WTC11 (cell line): ENCODE measurements at regions not wholly inside any gene's neighbourhood (a gene's known extent, or its start where the extent isn't known, plus 50 kb on each side); places are given as distances from the start of the nearest gene placed in this dataset.

ENCODE experiments used
- ATAC-seq: fragments of 200-7000 bp; cut with Tn5 transposase; 2 replicates; pipeline ENCODE4 v1.10.0; 2021; ENCODE audit warnings: mild to moderate bottlenecking, moderate library complexity
- CTCF ChIA-PET: fragments of 300-600 bp; sonication (Branson Sonifier 250); formaldehyde crosslinking; loops from one replicate; lab custom pipeline; 2021; ENCODE audit warnings: antibody characterized with exemption; lab: Charles Lee
- POLR2A ChIA-PET: fragments of 350-600 bp; sonication (Branson Sonifier 250); formaldehyde crosslinking; loops from one replicate; lab custom pipeline; 2021; ENCODE audit warnings: antibody characterized with exemption; lab: Charles Lee
- DNase-seq: peaks from one replicate; pipeline ENCODE4 v3.0.0; 2021; ENCODE audit warnings: low spot score
- H3K27ac Mint-ChIP-seq: 2 replicates; pipeline ENCODE4 v1.8.0; 2021; ENCODE audit warnings: mixed read lengths
- H3K27me3 Mint-ChIP-seq: 2 replicates; pipeline ENCODE4 v1.8.0; 2021; ENCODE audit warnings: low read depth, mild to moderate bottlenecking, moderate library complexity, mixed read lengths
- H3K36me3 Mint-ChIP-seq: 2 replicates; pipeline ENCODE4 v1.8.0; 2021; ENCODE audit warnings: mixed read lengths
- H3K4me1 Mint-ChIP-seq: 2 replicates; pipeline ENCODE4 v1.8.0; 2022; ENCODE audit warnings: mixed read lengths
- H3K4me3 Mint-ChIP-seq: 2 replicates; pipeline ENCODE4 v1.8.0; 2021; ENCODE audit warnings: mild to moderate bottlenecking, moderate library complexity, mixed read lengths
- H3K9me3 Mint-ChIP-seq: 2 replicates; pipeline ENCODE4 v1.8.0; 2021; ENCODE audit warnings: mixed read lengths
- CTCF ChIP-seq: fragments of 200-600 bp; IDR thresholded peaks from 2 replicates; pipeline ENCODE4 v1.8.0; 2022; ENCODE audit warnings: antibody characterized with exemption
- E2F5 ChIP-seq: sonication (generic); formaldehyde crosslinking; IDR thresholded peaks from 2 replicates; pipeline ENCODE4 v1.8.1; 2022; ENCODE audit warnings: mild to moderate bottlenecking, moderate library complexity, missing genetic modification reagents
- ETV6 ChIP-seq: sonication (generic); formaldehyde crosslinking; IDR thresholded peaks from 2 replicates; pipeline ENCODE4 v1.8.1; 2022; ENCODE audit warnings: mild to moderate bottlenecking, missing genetic modification reagents
- FOXK1 ChIP-seq: sonication (generic); formaldehyde crosslinking; IDR thresholded peaks from 2 replicates; pipeline ENCODE4 v1.8.0; 2022; ENCODE audit warnings: mild to moderate bottlenecking, moderate library complexity, missing genetic modification reagents
- HMGXB4 ChIP-seq: sonication (generic); formaldehyde crosslinking; IDR thresholded peaks from 2 replicates; pipeline ENCODE4 v1.8.1; 2023; ENCODE audit warnings: mild to moderate bottlenecking, moderate library complexity, missing genetic modification reagents
- JUN ChIP-seq: sonication (generic); formaldehyde crosslinking; IDR thresholded peaks from 2 replicates; pipeline ENCODE4 v1.8.0; 2023; ENCODE audit warnings: mild to moderate bottlenecking, missing genetic modification reagents
- NR2C2 ChIP-seq: sonication (generic); formaldehyde crosslinking; IDR thresholded peaks from 2 replicates; pipeline ENCODE4 v1.8.0; 2022; ENCODE audit warnings: mild to moderate bottlenecking, missing genetic modification reagents
- STAT6 ChIP-seq: sonication (generic); formaldehyde crosslinking; conservative IDR thresholded peaks from 2 replicates; pipeline ENCODE4 v1.8.1; 2023; ENCODE audit warnings: mild to moderate bottlenecking, low read depth, missing genetic modification reagents, moderate library complexity
- ZBTB21 ChIP-seq: sonication (generic); formaldehyde crosslinking; IDR thresholded peaks from 2 replicates; pipeline ENCODE4 v1.8.1; 2023; ENCODE audit warnings: mild to moderate bottlenecking, missing genetic modification reagents, borderline replicate concordance
- ZNF232 ChIP-seq: sonication (generic); formaldehyde crosslinking; IDR thresholded peaks from 2 replicates; pipeline ENCODE4 v1.8.0; 2022; ENCODE audit warnings: mild to moderate bottlenecking, missing genetic modification reagents
- ZNF263 ChIP-seq: sonication (generic); formaldehyde crosslinking; IDR thresholded peaks from 2 replicates; pipeline ENCODE4 v1.8.1; 2022; ENCODE audit warnings: low read depth, mild to moderate bottlenecking, moderate library complexity, missing genetic modification reagents
- ZNF416 ChIP-seq: fragments of 250-450 bp; sonication (Bioruptor Pico); IDR thresholded peaks from 2 replicates; pipeline ENCODE4 v1.9.0; 2021; ENCODE audit warnings: mild to moderate bottlenecking, inconsistent platforms
- TF ChIP-seq, protein P1 (sequence below): fragments of 250-450 bp; sonication (Bioruptor Pico); IDR thresholded peaks from 2 replicates; pipeline ENCODE4 v1.9.0; 2021; ENCODE audit warnings: mild to moderate bottlenecking
- TF ChIP-seq, protein P2 (sequence below): sonication (generic); formaldehyde crosslinking; IDR thresholded peaks from 2 replicates; pipeline ENCODE4 v1.8.1; 2023; ENCODE audit warnings: mild to moderate bottlenecking, missing genetic modification reagents
- TF ChIP-seq, protein P3 (sequence below): sonication (generic); formaldehyde crosslinking; IDR thresholded peaks from 2 replicates; pipeline ENCODE4 v1.8.1; 2022; ENCODE audit warnings: low read depth, mild to moderate bottlenecking, moderate library complexity, missing genetic modification reagents, borderline replicate concordance
- TF ChIP-seq, protein P4 (sequence below): sonication (generic); formaldehyde crosslinking; IDR thresholded peaks from 2 replicates; pipeline ENCODE4 v1.8.0; 2023; ENCODE audit warnings: mild to moderate bottlenecking, missing genetic modification reagents
- TF ChIP-seq, protein P5 (sequence below): sonication (generic); formaldehyde crosslinking; IDR thresholded peaks from 2 replicates; pipeline ENCODE4 v1.8.1; 2023; ENCODE audit warnings: mild to moderate bottlenecking, missing genetic modification reagents, moderate library complexity
- TF ChIP-seq, protein P6 (sequence below): fragments of 250-450 bp; sonication (Bioruptor Pico); IDR thresholded peaks from 2 replicates; pipeline ENCODE4 v2.1.2; 2022; ENCODE audit warnings: mild to moderate bottlenecking, moderate library complexity

DNA sequence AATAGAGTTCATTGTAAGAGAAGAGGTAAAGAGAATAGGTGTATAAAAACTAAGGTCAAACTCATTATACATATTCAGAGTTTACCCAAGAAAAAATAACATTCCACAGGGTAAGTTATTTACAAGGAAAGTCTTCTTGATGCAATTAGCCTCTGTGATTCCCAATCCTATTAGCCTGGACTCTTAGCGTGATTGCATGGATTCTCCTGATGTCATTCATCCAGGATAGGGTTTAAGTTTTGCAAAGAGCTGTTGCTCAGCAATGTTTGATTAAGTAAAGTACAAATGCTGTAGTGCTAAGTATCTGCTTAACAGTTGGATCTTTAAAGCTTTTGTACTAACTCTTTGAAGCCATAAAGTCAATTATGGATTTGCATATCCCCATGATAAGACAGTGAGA is 767.8 kb upstream of the LUZP2 start:
- ChIA-PET CTCF (no interaction called here), POLR2A (no interaction called here)
- Mint-ChIP-seq H3K27me3 (no peaks in the 10 kb centered on the region), H3K27ac (no peak overlapping the region), H3K4me3 (no peak overlapping the region), H3K4me1 (peaks cover 17% of the 10 kb centered on the region), H3K9me3 (peaks cover 4% of the 10 kb centered on the region; the same call in 1 of the 2 replicates), H3K36me3 (no peaks in the 10 kb centered on the region)
- DNase-seq (no peak), ATAC-seq (no peak)
- TF ChIP-seq FOXK1 (CRISPR knock-in tag), result no peak
- TF ChIP-seq, protein P1, sequence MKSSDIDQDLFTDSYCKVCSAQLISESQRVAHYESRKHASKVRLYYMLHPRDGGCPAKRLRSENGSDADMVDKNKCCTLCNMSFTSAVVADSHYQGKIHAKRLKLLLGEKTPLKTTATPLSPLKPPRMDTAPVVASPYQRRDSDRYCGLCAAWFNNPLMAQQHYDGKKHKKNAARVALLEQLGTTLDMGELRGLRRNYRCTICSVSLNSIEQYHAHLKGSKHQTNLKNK, result no peak
- no peak for TF ChIP-seq HMGXB4
- no peak for TF ChIP-seq ZNF263
- TF ChIP-seq, protein P2, sequence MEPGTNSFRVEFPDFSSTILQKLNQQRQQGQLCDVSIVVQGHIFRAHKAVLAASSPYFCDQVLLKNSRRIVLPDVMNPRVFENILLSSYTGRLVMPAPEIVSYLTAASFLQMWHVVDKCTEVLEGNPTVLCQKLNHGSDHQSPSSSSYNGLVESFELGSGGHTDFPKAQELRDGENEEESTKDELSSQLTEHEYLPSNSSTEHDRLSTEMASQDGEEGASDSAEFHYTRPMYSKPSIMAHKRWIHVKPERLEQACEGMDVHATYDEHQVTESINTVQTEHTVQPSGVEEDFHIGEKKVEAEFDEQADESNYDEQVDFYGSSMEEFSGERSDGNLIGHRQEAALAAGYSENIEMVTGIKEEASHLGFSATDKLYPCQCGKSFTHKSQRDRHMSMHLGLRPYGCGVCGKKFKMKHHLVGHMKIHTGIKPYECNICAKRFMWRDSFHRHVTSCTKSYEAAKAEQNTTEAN (CRISPR knock-in tag), result no peak
- no peak for TF ChIP-seq ZNF232 (CRISPR knock-in tag)
- TF ChIP-seq ZBTB21 (CRISPR knock-in tag), result no peak

DNA sequence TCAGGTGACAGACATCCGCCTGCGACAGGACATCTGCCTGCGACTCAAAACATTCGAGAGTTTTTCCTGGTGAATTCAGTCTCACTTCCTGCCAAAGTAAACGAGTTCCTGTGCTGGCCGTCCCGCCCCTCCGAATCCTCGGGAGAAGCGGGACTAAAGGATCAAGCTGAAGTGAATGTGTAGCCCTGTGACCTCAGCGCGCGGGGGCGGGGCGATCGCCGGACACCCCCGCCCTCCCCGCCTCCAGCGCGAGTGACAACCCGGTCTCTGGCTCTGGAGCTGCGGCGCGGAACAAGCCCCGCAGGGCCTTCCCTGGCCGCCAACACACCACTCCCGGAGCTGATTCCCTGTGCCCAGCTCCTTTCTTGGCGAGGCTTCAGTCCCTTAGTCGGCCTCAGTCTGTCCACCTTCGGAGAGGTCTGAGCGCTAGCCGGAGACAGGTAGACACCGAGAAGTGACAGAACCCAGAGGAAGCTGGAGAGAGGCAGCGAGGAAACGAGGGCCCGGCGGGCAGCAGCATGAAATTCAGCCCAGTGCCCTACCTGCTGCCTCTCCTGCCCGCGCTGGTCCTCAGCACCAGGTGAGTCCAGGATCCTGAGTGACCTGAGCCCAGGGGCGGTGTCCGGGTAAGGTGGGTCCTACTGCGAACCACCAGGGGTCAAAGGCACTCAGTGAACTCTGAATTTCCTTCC is 766.4 kb upstream of the LUZP2 start:
- Mint-ChIP-seq H3K27me3 (no peaks in the 10 kb centered on the region), H3K27ac (no peak overlapping the region), H3K9me3 (peaks cover 4% of the 10 kb centered on the region; the same call in 1 of the 2 replicates), H3K36me3 (no peaks in the 10 kb centered on the region), H3K4me3 (no peak overlapping the region), H3K4me1 (peaks cover 17% of the 10 kb centered on the region)
- peak; percentile 79 for ATAC-seq
- CTCF ChIA-PET, result interaction anchor here (0.9 kb wide), 1 partner anchor 190 kb away, joined by 3 read pairs; no protein-coding TSS in a partner anchor
- POLR2A ChIA-PET, result no interaction called here
- peak; percentile 22 for DNase-seq
- TF ChIP-seq NR2C2 (CRISPR knock-in tag) (no peak), ETV6 (CRISPR knock-in tag) (no peak), STAT6 (CRISPR knock-in tag) (no peak), E2F5 (no peak), JUN (CRISPR knock-in tag) (no peak), CTCF (no peak), ZNF416 (no peak)
- TF ChIP-seq, protein P3, sequence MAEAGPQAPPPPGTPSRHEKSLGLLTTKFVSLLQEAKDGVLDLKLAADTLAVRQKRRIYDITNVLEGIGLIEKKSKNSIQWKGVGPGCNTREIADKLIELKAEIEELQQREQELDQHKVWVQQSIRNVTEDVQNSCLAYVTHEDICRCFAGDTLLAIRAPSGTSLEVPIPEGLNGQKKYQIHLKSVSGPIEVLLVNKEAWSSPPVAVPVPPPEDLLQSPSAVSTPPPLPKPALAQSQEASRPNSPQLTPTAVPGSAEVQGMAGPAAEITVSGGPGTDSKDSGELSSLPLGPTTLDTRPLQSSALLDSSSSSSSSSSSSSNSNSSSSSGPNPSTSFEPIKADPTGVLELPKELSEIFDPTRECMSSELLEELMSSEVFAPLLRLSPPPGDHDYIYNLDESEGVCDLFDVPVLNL (CRISPR knock-in tag), result no peak
- TF ChIP-seq, protein P4, sequence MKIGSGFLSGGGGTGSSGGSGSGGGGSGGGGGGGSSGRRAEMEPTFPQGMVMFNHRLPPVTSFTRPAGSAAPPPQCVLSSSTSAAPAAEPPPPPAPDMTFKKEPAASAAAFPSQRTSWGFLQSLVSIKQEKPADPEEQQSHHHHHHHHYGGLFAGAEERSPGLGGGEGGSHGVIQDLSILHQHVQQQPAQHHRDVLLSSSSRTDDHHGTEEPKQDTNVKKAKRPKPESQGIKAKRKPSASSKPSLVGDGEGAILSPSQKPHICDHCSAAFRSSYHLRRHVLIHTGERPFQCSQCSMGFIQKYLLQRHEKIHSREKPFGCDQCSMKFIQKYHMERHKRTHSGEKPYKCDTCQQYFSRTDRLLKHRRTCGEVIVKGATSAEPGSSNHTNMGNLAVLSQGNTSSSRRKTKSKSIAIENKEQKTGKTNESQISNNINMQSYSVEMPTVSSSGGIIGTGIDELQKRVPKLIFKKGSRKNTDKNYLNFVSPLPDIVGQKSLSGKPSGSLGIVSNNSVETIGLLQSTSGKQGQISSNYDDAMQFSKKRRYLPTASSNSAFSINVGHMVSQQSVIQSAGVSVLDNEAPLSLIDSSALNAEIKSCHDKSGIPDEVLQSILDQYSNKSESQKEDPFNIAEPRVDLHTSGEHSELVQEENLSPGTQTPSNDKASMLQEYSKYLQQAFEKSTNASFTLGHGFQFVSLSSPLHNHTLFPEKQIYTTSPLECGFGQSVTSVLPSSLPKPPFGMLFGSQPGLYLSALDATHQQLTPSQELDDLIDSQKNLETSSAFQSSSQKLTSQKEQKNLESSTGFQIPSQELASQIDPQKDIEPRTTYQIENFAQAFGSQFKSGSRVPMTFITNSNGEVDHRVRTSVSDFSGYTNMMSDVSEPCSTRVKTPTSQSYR, result no peak
- TF ChIP-seq, protein P5, sequence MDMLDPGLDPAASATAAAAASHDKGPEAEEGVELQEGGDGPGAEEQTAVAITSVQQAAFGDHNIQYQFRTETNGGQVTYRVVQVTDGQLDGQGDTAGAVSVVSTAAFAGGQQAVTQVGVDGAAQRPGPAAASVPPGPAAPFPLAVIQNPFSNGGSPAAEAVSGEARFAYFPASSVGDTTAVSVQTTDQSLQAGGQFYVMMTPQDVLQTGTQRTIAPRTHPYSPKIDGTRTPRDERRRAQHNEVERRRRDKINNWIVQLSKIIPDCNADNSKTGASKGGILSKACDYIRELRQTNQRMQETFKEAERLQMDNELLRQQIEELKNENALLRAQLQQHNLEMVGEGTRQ (CRISPR knock-in tag), result no peak
- TF ChIP-seq, protein P6, sequence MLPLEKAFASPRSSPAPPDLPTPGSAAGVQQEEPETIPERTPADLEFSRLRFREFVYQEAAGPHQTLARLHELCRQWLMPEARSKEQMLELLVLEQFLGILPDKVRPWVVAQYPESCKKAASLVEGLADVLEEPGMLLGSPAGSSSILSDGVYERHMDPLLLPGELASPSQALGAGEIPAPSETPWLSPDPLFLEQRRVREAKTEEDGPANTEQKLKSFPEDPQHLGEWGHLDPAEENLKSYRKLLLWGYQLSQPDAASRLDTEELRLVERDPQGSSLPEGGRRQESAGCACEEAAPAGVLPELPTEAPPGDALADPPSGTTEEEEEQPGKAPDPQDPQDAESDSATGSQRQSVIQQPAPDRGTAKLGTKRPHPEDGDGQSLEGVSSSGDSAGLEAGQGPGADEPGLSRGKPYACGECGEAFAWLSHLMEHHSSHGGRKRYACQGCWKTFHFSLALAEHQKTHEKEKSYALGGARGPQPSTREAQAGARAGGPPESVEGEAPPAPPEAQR, result no peak
